Psoas muscle (tissue), 7 donors: ENCODE measurements at regions not wholly inside any gene's neighbourhood (a gene's known extent, or its start where the extent isn't known, plus 50 kb on each side); places are given as distances from the start of the nearest gene placed in this dataset.

Source experiments
- ATAC-seq, 4 donors: fragments of 200-7000 bp; cut with Tn5 transposase; one replicate each; pipeline ENCODE4 v1.9.1; 2020; ENCODE audit warnings: moderate library complexity in 3 of 4, mild to moderate bottlenecking in 2 of 4
- DNase-seq, 2 donors: peaks; one replicate each; pipeline ENCODE4 v3.0.0-alpha.2; 2020
- H3K27ac ChIP-seq: fragments of 200-600 bp; one replicate; pipeline ENCODE4 v1.8.0; 2022
- H3K27me3 ChIP-seq, 3 donors: fragments of 200-600 bp in 1 of 3; one replicate each; pipeline versions ENCODE4 v1.6.1 to v1.8.0; 2013 to 2022; ENCODE audit warnings: low read length in 2 of 3, mild to moderate bottlenecking in 2 of 3, moderate library complexity in 1 of 3; ENCODE audit not compliant: insufficient read depth in 3 of 3
- H3K36me3 ChIP-seq, 2 donors: fragments of 200-600 bp in 1 of 2; one replicate each; pipeline versions ENCODE4 v1.6.1 to v1.8.0; 2013 to 2022; ENCODE audit warnings: low read depth in 1 of 2, mild to moderate bottlenecking in 1 of 2, moderate library complexity in 1 of 2; ENCODE audit not compliant: insufficient read depth in 1 of 2
- H3K4me1 ChIP-seq: fragments of 200-600 bp; one replicate; pipeline ENCODE4 v1.8.0; 2022
- H3K4me3 ChIP-seq: fragments of 200-600 bp; one replicate; pipeline ENCODE4 v1.8.0; 2022; ENCODE audit warnings: mild to moderate bottlenecking
- H3K9me3 ChIP-seq: fragments of 200-600 bp; one replicate; pipeline ENCODE4 v1.8.0; 2022
- CTCF ChIP-seq: fragments of 200-600 bp; IDR thresholded peaks from one replicate; pipeline ENCODE4 v1.8.0; 2022; ENCODE audit warnings: antibody characterized with exemption
- WGBS, 3 donors: extraction: QIAGEN DNeasy Blood & Tissue Kit; methylation state at CpG; one replicate each; pipeline versions ENCODE4 v1.1.6 to v1.1.7; 2013; 5-methylcytosine and 5-hydroxymethylcytosine counted together
- intact Hi-C, 2 donors: fragments of 100-400 bp; cut with DNase I; formaldehyde crosslinking; loops; one replicate each; pipeline versions ENCODE4 v1.11.0 to v1.14.2; 2022
- donor health status: healthy with polysubstance abuse.
- donor health status: DM: no; HTN: no; CAD: no; lungs with moderate emphysema.
- donor health status: Bipolar disorder and iron deficiency.
- donor health status: healthy.
- donor health status: DM: yes; HTN: yes; CAD: no.
- donor health status: DM: no; HTN: no; CAD: no.
- donor health status: DM: yes; HTN: yes; CAD: no.

- H3K27ac ChIP-seq = no peak overlapping the region
- DNase-seq = peak in 1 of 2 donors; percentile 55
Observed at GRCh38 chr20:6708010-6708409, 59.5 kb upstream of the BMP2 start.

GRCh38 chr20:6707321-6707831, 60.1 kb upstream of the BMP2 start:
- ATAC-seq (no peak), DNase-seq (no peak)
- H3K27me3 ChIP-seq = no peaks in the 10 kb centered on the region
- H3K36me3 ChIP-seq = no peaks in the 10 kb centered on the region
- peaks cover 8% of the 10 kb centered on the region for H3K4me1 ChIP-seq
- no peak overlapping the region for H3K27ac ChIP-seq
- intact Hi-C loops = no loop called here
- TF ChIP-seq CTCF = no peak
- H3K9me3 ChIP-seq = no peaks in the 10 kb centered on the region
- no peak overlapping the region for H3K4me3 ChIP-seq
- 79 to 87% (median 86%) methylated on average over 7 of the region's 7 CpGs for WGBS, 3 donors

More at GRCh38 chr20:6708010-6708409, 59.5 kb upstream of the BMP2 start:
- Histone ChIP-seq H3K9me3 (no peaks in the 10 kb centered on the region), H3K27me3 (no peaks in the 10 kb centered on the region), H3K4me1 (peaks cover 8% of the 10 kb centered on the region), H3K4me3 (no peak overlapping the region), H3K36me3 (no peaks in the 10 kb centered on the region)
- peak in 3 of 4 donors; percentile 57 to 62 (median 60) for ATAC-seq
- intact Hi-C loops = no loop called here
- 13 to 33% (median 16%) methylated on average over 1 of the region's 1 CpG for WGBS, 3 donors
- TF ChIP-seq CTCF = no peak

- DNase-seq (no peak), ATAC-seq (no peak)
- H3K9me3 ChIP-seq = no peaks in the 10 kb centered on the region
- intact Hi-C loops = no loop called here
- no peak for TF ChIP-seq CTCF
- no peaks in the 10 kb centered on the region for H3K36me3 ChIP-seq
- WGBS, 3 donors = 90 to 91% (median 90%) methylated on average over 7 of the region's 7 CpGs
- H3K27me3 ChIP-seq = no peaks in the 10 kb centered on the region
- peaks cover 8% of the 10 kb centered on the region for H3K4me1 ChIP-seq
- H3K27ac ChIP-seq = no peak overlapping the region
- no peak overlapping the region for H3K4me3 ChIP-seq
Observed at GRCh38 chr20:6705926-6706548, 61.4 kb upstream of the BMP2 start.

- no peaks in the 10 kb centered on the region for H3K9me3 ChIP-seq
- peaks cover 8% of the 10 kb centered on the region for H3K4me1 ChIP-seq
- intact Hi-C loops = no loop called here
- H3K4me3 ChIP-seq = no peak overlapping the region
- peak overlapping the region; percentile 58 for H3K27ac ChIP-seq
- H3K36me3 ChIP-seq = no peaks in the 10 kb centered on the region
- no peak for TF ChIP-seq CTCF
- DNase-seq = no peak
- no peaks in the 10 kb centered on the region for H3K27me3 ChIP-seq
- no peak for ATAC-seq
- 87 to 93% (median 92%) methylated on average over 6 of the region's 6 CpGs for WGBS, 3 donors
Observed at GRCh38 chr20:6705106-6705766, 62.2 kb upstream of the BMP2 start.
